NT2/D1 (cell line): ENCODE measurements at regions not wholly inside any gene's neighbourhood (a gene's known extent, or its start where the extent isn't known, plus 50 kb on each side); places are given as distances from the start of the nearest gene placed in this dataset.
"Not testable (repeated sequence)": the region's sequence is repeated elsewhere in the genome, so short reads cannot be mapped to it uniquely, and the experiment has no call there.

Source experiments
- DNase-seq: peaks from one replicate; pipeline ENCODE4 v3.0.0-alpha.2; 2011; ENCODE audit warnings: low read depth, low spot score
- H3K27me3 ChIP-seq: 2 replicates; pipeline ENCODE4 v1.6.0; 2011; ENCODE audit warnings: mild to moderate bottlenecking; ENCODE audit not compliant: insufficient read length, insufficient read depth
- H3K36me3 ChIP-seq: 2 replicates; pipeline ENCODE4 v1.6.1; 2011; ENCODE audit warnings: mild to moderate bottlenecking, low read length, mixed read lengths; ENCODE audit not compliant: insufficient read depth, insufficient read length
- H3K4me1 ChIP-seq: 2 replicates; pipeline ENCODE4 v1.5.1; 2011; ENCODE audit not compliant: insufficient read depth, insufficient read length
- H3K4me3 ChIP-seq: 2 replicates; pipeline ENCODE4 v1.5.1; 2011; ENCODE audit warnings: low read depth; ENCODE audit not compliant: insufficient read length
- H3K9ac ChIP-seq: 2 replicates; pipeline ENCODE4 v1.6.0; 2011; ENCODE audit warnings: low read depth; ENCODE audit not compliant: insufficient read length
- H3K9me3 ChIP-seq: 2 replicates; pipeline ENCODE4 v1.5.1; 2011; ENCODE audit warnings: mild to moderate bottlenecking, low read length; ENCODE audit not compliant: insufficient read depth
- SUZ12 ChIP-seq: IDR thresholded peaks from 2 replicates; pipeline ENCODE4 v1.6.1; 2011; ENCODE audit not compliant: insufficient read length, insufficient read depth; ENCODE audit errors: extremely low read depth
- YY1 ChIP-seq: IDR thresholded peaks from 2 replicates; pipeline ENCODE4 v1.6.1; 2011; ENCODE audit not compliant: insufficient read length, insufficient read depth
- ZNF274 ChIP-seq: IDR thresholded peaks from 2 replicates; pipeline ENCODE4 v1.6.1; 2011; ENCODE audit warnings: mild to moderate bottlenecking, low read depth, low read length

- Histone ChIP-seq H3K36me3 (no peaks in the 10 kb centered on the region), H3K4me1 (no peaks in the 10 kb centered on the region), H3K27me3 (no peaks in the 10 kb centered on the region), H3K9me3 (no peaks in the 10 kb centered on the region; the same call in 1 of the 2 replicates), H3K4me3 (no peak overlapping the region), H3K9ac (no peak overlapping the region)
- no peak for DNase-seq
- no peak for TF ChIP-seq YY1
- TF ChIP-seq ZNF274 = no peak
Measured at GRCh38 chr1:166490437-166490991, 323.7 kb upstream of the FAM78B start.

DNA sequence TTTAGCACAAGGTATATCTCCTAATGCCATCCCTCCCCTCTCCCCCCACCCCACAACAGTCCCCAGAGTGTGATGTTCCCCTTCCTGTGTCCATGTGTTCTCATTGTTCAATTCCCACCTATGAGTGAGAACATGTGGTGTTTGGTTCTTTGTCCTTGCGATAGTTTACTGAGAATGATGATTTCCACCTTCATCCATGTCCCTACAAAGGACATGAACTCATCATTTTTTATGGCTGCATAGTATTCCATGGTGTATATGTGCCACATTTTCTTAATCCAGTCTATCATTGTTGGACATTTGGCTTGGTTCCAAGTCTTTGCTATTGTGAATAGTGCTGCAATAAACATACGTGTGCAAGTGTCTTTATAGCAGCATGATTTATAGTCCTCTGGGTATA is 327.0 kb upstream of the FAM78B start:
- DNase-seq, H3K27me3 ChIP-seq, H3K36me3 ChIP-seq, H3K9ac ChIP-seq, H3K4me3 ChIP-seq, H3K9me3 ChIP-seq, H3K4me1 ChIP-seq: not testable (repeated sequence)

- TF ChIP-seq SUZ12 = no peak
- TF ChIP-seq ZNF274 = no peak
- TF ChIP-seq YY1 = no peak
- Histone ChIP-seq H3K4me3 (no peak overlapping the region), H3K27me3 (no peaks in the 10 kb centered on the region), H3K4me1 (no peaks in the 10 kb centered on the region), H3K9me3 (no peaks in the 10 kb centered on the region), H3K9ac (no peak overlapping the region), H3K36me3 (no peaks in the 10 kb centered on the region)
- DNase-seq = no peak
Measured at GRCh38 chr1:166507347-166507746, 331.9 kb upstream of the POGK start.

DNA sequence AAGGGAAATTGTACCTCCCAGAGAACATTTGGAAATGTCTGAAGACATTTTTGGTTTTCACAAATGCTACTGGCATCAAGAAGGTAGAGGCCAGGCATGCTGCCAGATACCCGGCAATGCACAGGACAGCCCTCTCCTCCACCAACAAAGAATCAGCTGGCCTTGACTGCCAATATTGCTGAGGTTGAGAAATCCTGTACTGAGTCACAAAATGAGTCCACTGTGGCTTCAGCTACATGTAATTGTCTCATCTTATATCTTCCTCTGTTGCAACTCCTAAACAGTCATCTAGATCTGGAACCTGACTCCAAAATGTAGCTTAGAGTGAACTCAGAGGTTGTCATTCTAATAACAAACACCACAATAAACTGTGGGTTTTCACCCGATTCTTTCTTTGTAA is 327.5 kb upstream of the POGK start:
- DNase-seq = no peak
- no peaks in the 10 kb centered on the region for H3K4me1 ChIP-seq
- H3K9ac ChIP-seq = no peak overlapping the region
- TF ChIP-seq YY1 (no peak), ZNF274 (no peak), SUZ12 (no peak)
- H3K27me3 ChIP-seq = no peaks in the 10 kb centered on the region
- no peaks in the 10 kb centered on the region for H3K36me3 ChIP-seq
- H3K4me3 ChIP-seq = no peak overlapping the region
- H3K9me3 ChIP-seq = peaks cover 12% of the 10 kb centered on the region

DNA sequence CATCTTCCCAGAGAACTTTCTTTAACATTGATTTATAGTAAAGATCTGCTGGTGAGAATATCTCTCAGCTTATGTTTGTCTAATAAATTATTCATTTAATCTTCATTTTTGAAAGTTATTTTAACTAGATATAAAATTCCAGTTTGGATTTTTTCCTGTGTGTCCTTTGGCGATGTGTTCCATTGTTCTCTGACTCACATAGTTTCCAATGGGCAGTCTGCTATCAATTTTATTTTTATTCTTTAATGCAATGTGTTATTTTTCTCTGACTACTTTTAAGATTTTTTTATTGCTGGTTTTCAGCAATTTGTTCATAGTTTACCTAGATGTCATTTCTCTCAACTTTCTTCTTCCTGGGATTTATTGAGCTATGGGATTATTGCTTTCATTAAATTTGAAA is 325.2 kb upstream of the POGK start:
- no peak for TF ChIP-seq YY1
- no peak for TF ChIP-seq SUZ12
- DNase-seq = no peak
- Histone ChIP-seq H3K9ac (no peak overlapping the region), H3K9me3 (peaks cover 12% of the 10 kb centered on the region), H3K4me3 (no peak overlapping the region), H3K4me1 (no peaks in the 10 kb centered on the region), H3K36me3 (no peaks in the 10 kb centered on the region), H3K27me3 (no peaks in the 10 kb centered on the region)

- no peak overlapping the region for H3K9ac ChIP-seq
- H3K36me3 ChIP-seq = no peaks in the 10 kb centered on the region
Measured at GRCh38 chr1:166527752-166528151, 311.5 kb upstream of the POGK start.

DNA sequence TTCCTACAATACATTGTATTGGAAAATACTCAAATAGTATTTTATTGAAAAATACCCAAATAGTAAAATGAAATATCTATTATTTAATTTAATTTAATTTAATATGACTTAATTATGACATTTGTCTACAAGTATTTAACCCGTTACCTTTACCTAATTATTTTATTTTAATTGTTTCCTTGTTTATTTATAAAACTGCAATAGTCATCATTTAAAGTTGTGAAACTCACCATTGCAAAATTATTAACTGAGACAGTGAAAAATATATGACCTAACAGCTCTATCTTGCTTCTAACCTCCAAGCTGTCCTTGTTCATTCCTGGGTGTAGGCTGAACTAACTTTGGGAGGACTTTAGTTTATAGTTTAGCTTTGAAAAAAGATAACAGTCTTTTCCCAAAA is 300.6 kb upstream of the POGK start:
- DNase-seq = no peak
- Histone ChIP-seq H3K27me3 (no peaks in the 10 kb centered on the region), H3K9me3 (peaks cover 48% of the 10 kb centered on the region), H3K36me3 (no peaks in the 10 kb centered on the region), H3K4me1 (no peaks in the 10 kb centered on the region), H3K9ac (no peak overlapping the region), H3K4me3 (no peak overlapping the region)
- no peak for TF ChIP-seq YY1
- TF ChIP-seq SUZ12 = no peak
- no peak for TF ChIP-seq ZNF274

More at GRCh38 chr1:166527752-166528151, 311.5 kb upstream of the POGK start:
- no peaks in the 10 kb centered on the region for H3K4me1 ChIP-seq
- peaks cover 30% of the 10 kb centered on the region for H3K9me3 ChIP-seq
- no peak overlapping the region for H3K4me3 ChIP-seq
- H3K27me3 ChIP-seq = no peaks in the 10 kb centered on the region
- DNase-seq = peak; percentile 36
- TF ChIP-seq YY1 (no peak), SUZ12 (no peak), ZNF274 (no peak)

DNA sequence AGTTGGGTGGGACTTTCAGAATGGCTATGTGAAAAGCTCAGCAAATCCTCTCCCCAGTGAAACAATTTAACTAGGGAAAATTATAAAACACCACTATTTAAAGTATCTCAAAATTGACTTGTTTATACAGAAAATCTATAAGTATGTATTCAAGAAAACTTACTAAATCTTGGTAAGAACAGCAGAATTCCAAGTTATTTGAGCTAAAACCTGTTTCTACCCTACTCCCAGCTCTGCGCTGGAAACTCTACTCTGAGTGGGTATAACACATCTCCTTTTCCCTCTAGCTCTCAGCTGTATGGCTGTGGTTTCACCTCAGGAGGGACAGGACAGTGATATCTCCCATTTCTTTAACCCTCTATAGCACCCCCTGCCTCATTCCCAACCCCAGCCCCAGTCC is 295.2 kb upstream of the POGK start:
- peaks cover 11% of the 10 kb centered on the region for H3K9me3 ChIP-seq
- H3K9ac ChIP-seq = no peak overlapping the region
- TF ChIP-seq ZNF274 (no peak), YY1 (no peak), SUZ12 (no peak)
- no peaks in the 10 kb centered on the region for H3K36me3 ChIP-seq
- H3K27me3 ChIP-seq = no peaks in the 10 kb centered on the region
- H3K4me3 ChIP-seq = no peak overlapping the region
- no peak for DNase-seq
- H3K4me1 ChIP-seq = no peaks in the 10 kb centered on the region
